HEK293T (cell line): ENCODE measurements at regions not wholly inside any gene's neighbourhood (a gene's known extent, or its start where the extent isn't known, plus 50 kb on each side); places are given as distances from the start of the nearest gene placed in this dataset.

Experiments used
- CTCF ChIA-PET: fragments of 350-600 bp; formaldehyde crosslinking; extraction: SDS; loops from one replicate; lab custom pipeline; 2021; ENCODE audit warnings: antibody characterized with exemption, inconsistent platforms; lab: Yijun Ruan, JAX
- POLR2A ChIA-PET: fragments of 350-600 bp; formaldehyde crosslinking; extraction: SDS; loops from one replicate; lab custom pipeline; 2020; ENCODE audit warnings: antibody characterized with exemption, inconsistent platforms; lab: Yijun Ruan, JAX
- DNase-seq: peaks from one replicate; pipeline ENCODE4 v3.0.0; 2012; ENCODE audit warnings: mixed read lengths; ENCODE audit errors: extremely low spot score
- ARNT ChIP-seq: fragments of 450-650 bp; IDR thresholded peaks from 2 replicates; pipeline ENCODE4 v1.6.1; 2017; ENCODE audit warnings: mild to moderate bottlenecking
- BHLHE40 ChIP-seq: fragments of 450-650 bp; IDR thresholded peaks from 2 replicates; pipeline ENCODE4 v1.6.1; 2016; ENCODE audit warnings: mild to moderate bottlenecking, moderate library complexity, borderline replicate concordance
- CTBP1 ChIP-seq: fragments of 450-650 bp; IDR thresholded peaks from 2 replicates; pipeline ENCODE4 v1.6.1; 2016; ENCODE audit warnings: borderline replicate concordance
- ELF4 ChIP-seq: fragments of 450-650 bp; IDR thresholded peaks from 2 replicates; pipeline ENCODE4 v1.6.1; 2017; ENCODE audit warnings: antibody characterized with exemption
- FOXA1 ChIP-seq: fragments of 450-650 bp; IDR thresholded peaks from 2 replicates; pipeline ENCODE4 v1.6.1; 2016; ENCODE audit warnings: mild to moderate bottlenecking
- FOXK2 ChIP-seq: fragments of 450-650 bp; IDR thresholded peaks from 2 replicates; pipeline ENCODE4 v1.6.1; 2016; ENCODE audit warnings: mild to moderate bottlenecking
- FOXM1 ChIP-seq: fragments of 450-650 bp; IDR thresholded peaks from 2 replicates; pipeline ENCODE4 v1.6.1; 2017; ENCODE audit warnings: mild to moderate bottlenecking, borderline replicate concordance
- HDGF ChIP-seq: fragments of 450-650 bp; IDR thresholded peaks from 2 replicates; pipeline ENCODE4 v1.6.1; 2017; ENCODE audit warnings: antibody characterized with exemption, borderline replicate concordance
- L3MBTL2 ChIP-seq: fragments of 450-650 bp; conservative IDR thresholded peaks from 2 replicates; pipeline ENCODE4 v1.6.1; 2016; ENCODE audit warnings: mild to moderate bottlenecking
- LEF1 ChIP-seq: fragments of 450-650 bp; IDR thresholded peaks from 2 replicates; pipeline ENCODE4 v1.6.1; 2017; ENCODE audit warnings: mild to moderate bottlenecking, borderline replicate concordance
- NFRKB ChIP-seq: fragments of 450-650 bp; IDR thresholded peaks from 2 replicates; pipeline ENCODE4 v1.6.1; 2016; ENCODE audit warnings: mild to moderate bottlenecking, moderate library complexity
- PKNOX1 ChIP-seq: fragments of 450-650 bp; IDR thresholded peaks from 2 replicates; pipeline ENCODE4 v1.6.1; 2016
- SP1 ChIP-seq: fragments of 450-650 bp; IDR thresholded peaks from 2 replicates; pipeline ENCODE4 v1.6.1; 2017
- SUZ12 ChIP-seq: fragments of 450-650 bp; IDR thresholded peaks from 2 replicates; pipeline ENCODE4 v1.6.1; 2016; ENCODE audit warnings: mild to moderate bottlenecking
- TARDBP ChIP-seq: fragments of 450-650 bp; IDR thresholded peaks from 2 replicates; pipeline ENCODE4 v1.6.1; 2016
- ZNF384 ChIP-seq: fragments of 450-650 bp; IDR thresholded peaks from 2 replicates; pipeline ENCODE4 v1.6.1; 2016

- TF ChIP-seq FOXK2 = no peak
- no peak for TF ChIP-seq PKNOX1
- TF ChIP-seq ELF4 = no peak
- TF ChIP-seq CTBP1 = no peak
- TF ChIP-seq ARNT = no peak
- no peak for TF ChIP-seq SP1
- TF ChIP-seq HDGF = no peak
- TF ChIP-seq TARDBP = no peak
- TF ChIP-seq LEF1 = no peak
- no peak for TF ChIP-seq FOXM1
- TF ChIP-seq NFRKB = no peak
- TF ChIP-seq L3MBTL2 = no peak
- TF ChIP-seq FOXA1 = no peak
- TF ChIP-seq ZNF384 = no peak
- TF ChIP-seq BHLHE40 = no peak
- TF ChIP-seq SUZ12 = no peak
- POLR2A ChIA-PET = interaction anchor here (0.6 to 0.9 kb wide), 2 partner anchors 37 to 383 kb away, joined by 3 read pairs; no protein-coding TSS in a partner anchor
- CTCF ChIA-PET = interaction anchor here (0.5 to 0.6 kb wide), 3 partner anchors 90 to 312 kb away, joined by 3 to 6 read pairs (median 3); no protein-coding TSS in a partner anchor
Measured at GRCh38 chr1:234994436-234995295, 134.0 kb downstream of the TOMM20 start.

GRCh38 chr1:234992065-234992464 lies 136.6 kb downstream of the TOMM20 start:
- CTCF ChIA-PET = no interaction called here
- POLR2A ChIA-PET = no interaction called here

More at GRCh38 chr1:234994436-234995295, 134.0 kb downstream of the TOMM20 start:
- no peak for DNase-seq

GRCh38 chr1:234990874-234991801 lies 137.5 kb downstream of the TOMM20 start:
- CTCF ChIA-PET = no interaction called here

More at GRCh38 chr1:234992065-234992464, 136.6 kb downstream of the TOMM20 start:
- no peak for DNase-seq
- no peak for TF ChIP-seq FOXK2

GRCh38 chr1:234990328-234990675 lies 138.3 kb downstream of the TOMM20 start:
- DNase-seq = no peak
- TF ChIP-seq L3MBTL2 (no peak), NFRKB (no peak), SP1 (no peak), HDGF (no peak), CTBP1 (no peak), BHLHE40 (no peak), TARDBP (no peak), ELF4 (no peak), ZNF384 (no peak), LEF1 (no peak), FOXK2 (no peak), PKNOX1 (no peak), FOXA1 (no peak), SUZ12 (no peak), FOXM1 (no peak), ARNT (no peak)
- ChIA-PET POLR2A (no interaction called here), CTCF (interaction anchor here (0.6 kb wide), 1 partner anchor 483 kb away, joined by 4 read pairs; no protein-coding TSS in a partner anchor)

More at GRCh38 chr1:234990874-234991801, 137.5 kb downstream of the TOMM20 start:
- POLR2A ChIA-PET = no interaction called here
- TF ChIP-seq ELF4 (no peak), ZNF384 (no peak), ARNT (no peak), SP1 (no peak), LEF1 (no peak), HDGF (no peak), CTBP1 (no peak), FOXK2 (no peak), NFRKB (no peak)
- no peak for DNase-seq

- no peak for DNase-seq
- TF ChIP-seq CTBP1 (no peak), FOXA1 (no peak), HDGF (no peak), PKNOX1 (no peak), NFRKB (no peak), ZNF384 (no peak), L3MBTL2 (no peak), TARDBP (no peak), FOXK2 (no peak), BHLHE40 (no peak), LEF1 (no peak), SUZ12 (no peak), ELF4 (no peak), ARNT (no peak), FOXM1 (no peak), SP1 (no peak)
- ChIA-PET POLR2A (interaction anchor here (0.6 to 1.1 kb wide), 3 partner anchors 15 to 266 kb away, joined by 3 read pairs; no protein-coding TSS in a partner anchor), CTCF (interaction anchor here (0.6 to 1.9 kb wide), 3 partner anchors 11 to 482 kb away, joined by 3 to 11 read pairs (median 4); no protein-coding TSS in a partner anchor)
Measured at GRCh38 chr1:234989479-234990327, 138.9 kb downstream of the TOMM20 start.
